Fibroblast of the aortic adventitia (primary cell): ENCODE measurements at regions not wholly inside any gene's neighbourhood (a gene's known extent, or its start where the extent isn't known, plus 50 kb on each side); places are given as distances from the start of the nearest gene placed in this dataset.

Experiments used
- DNase-seq: peaks from one replicate; pipeline ENCODE4 v3.0.0-alpha.2; 2010; ENCODE audit warnings: low read depth
- H3K4me3 ChIP-seq: 2 replicates; pipeline ENCODE4 v1.5.1; 2011; ENCODE audit warnings: low read depth, mild to moderate bottlenecking, control low read depth, low read length, moderate library complexity
- TF ChIP-seq, protein P1 (sequence below): IDR thresholded peaks from 2 replicates; pipeline ENCODE4 v1.5.1; 2011; ENCODE audit warnings: mild to moderate bottlenecking, low read length, control low read depth, inconsistent platforms; ENCODE audit not compliant: insufficient read depth

DNA sequence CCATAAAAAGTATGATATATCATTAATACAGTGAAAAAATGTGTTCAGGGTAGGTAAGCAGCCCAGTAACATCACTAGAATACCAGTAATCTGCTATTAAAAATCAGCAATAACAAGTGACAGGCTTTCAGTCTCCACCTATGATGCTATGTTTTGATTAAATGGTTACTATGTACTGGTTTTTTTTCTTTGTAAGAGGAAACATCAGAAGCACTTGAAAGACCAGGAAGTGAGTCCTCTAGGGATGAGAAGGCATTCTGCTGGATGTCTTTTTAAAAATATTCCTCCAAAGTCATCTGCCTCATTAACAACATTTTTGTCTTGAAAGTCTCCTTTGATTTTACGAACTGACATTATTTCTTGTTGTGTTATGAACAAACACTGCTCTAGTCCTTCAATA is 136.0 kb upstream of the FAM98A start:
- DNase-seq, result no peak
- TF ChIP-seq, protein P1, sequence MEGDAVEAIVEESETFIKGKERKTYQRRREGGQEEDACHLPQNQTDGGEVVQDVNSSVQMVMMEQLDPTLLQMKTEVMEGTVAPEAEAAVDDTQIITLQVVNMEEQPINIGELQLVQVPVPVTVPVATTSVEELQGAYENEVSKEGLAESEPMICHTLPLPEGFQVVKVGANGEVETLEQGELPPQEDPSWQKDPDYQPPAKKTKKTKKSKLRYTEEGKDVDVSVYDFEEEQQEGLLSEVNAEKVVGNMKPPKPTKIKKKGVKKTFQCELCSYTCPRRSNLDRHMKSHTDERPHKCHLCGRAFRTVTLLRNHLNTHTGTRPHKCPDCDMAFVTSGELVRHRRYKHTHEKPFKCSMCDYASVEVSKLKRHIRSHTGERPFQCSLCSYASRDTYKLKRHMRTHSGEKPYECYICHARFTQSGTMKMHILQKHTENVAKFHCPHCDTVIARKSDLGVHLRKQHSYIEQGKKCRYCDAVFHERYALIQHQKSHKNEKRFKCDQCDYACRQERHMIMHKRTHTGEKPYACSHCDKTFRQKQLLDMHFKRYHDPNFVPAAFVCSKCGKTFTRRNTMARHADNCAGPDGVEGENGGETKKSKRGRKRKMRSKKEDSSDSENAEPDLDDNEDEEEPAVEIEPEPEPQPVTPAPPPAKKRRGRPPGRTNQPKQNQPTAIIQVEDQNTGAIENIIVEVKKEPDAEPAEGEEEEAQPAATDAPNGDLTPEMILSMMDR, result no peak
- no peak overlapping the region for H3K4me3 ChIP-seq

DNA sequence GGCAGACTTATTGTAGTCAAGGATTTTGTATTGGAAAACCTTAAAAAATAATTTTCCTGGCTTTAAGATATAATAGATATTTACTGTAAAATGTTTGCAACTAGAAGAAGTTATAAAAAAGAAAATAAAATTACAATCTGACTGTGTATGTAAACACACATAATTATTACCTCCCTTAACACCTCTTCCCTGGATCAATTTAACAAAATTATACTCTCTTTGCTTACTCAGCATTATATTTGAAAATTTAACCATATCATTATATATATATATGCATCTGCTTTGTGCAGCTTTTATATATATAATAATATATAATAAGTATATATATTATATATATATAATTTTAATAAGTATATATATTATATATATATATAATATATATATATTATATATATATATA is 131.7 kb upstream of the FAM98A start:
- TF ChIP-seq, protein P1, result no peak
- DNase-seq, result no peak

DNA sequence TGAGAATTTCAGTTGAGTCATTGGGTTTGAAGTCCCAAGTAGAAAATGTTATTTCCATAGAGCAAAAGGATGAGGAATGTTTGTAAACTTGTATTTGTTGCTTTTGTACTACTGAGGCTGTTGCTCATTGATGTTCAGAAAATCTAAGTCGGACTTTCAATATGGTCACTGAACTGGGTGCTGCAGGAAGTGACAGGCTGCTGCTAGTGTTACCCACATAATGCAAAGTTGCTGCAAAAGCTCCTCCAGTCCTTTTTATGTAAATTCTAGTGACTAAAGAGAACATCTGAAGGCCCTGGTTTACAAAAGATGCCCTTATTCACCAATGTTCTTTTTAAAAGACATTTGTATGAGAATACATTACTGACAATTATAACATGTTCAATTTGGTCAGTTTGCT is 131.1 kb upstream of the FAM98A start:
- TF ChIP-seq, protein P1, result no peak
- H3K4me3 ChIP-seq, result no peak overlapping the region
- DNase-seq, result no peak

More for the DNA sequence above, 131.7 kb upstream of the FAM98A start:
- H3K4me3 ChIP-seq, result no peak overlapping the region

DNA sequence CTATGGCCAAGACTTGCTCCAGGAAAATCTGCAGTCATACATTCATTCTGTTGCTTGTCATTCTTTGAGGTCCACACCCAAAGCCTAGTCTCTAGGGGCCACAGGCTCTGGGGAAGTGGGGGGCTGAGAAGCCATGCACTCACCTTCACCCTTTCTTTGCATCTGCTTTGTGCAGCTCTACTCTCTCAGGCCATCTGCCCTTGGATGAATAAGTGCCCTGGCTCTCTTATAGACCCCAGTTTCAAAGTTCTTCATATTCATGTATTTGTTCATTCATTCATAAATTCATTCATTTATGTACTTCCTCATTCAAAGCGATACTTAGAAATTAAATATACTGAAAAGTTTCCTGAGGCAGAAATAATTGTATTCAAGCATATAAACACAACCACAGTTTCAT is 130.3 kb upstream of the FAM98A start:
- DNase-seq, result no peak
- TF ChIP-seq, protein P1, result no peak
- no peak overlapping the region for H3K4me3 ChIP-seq

DNA sequence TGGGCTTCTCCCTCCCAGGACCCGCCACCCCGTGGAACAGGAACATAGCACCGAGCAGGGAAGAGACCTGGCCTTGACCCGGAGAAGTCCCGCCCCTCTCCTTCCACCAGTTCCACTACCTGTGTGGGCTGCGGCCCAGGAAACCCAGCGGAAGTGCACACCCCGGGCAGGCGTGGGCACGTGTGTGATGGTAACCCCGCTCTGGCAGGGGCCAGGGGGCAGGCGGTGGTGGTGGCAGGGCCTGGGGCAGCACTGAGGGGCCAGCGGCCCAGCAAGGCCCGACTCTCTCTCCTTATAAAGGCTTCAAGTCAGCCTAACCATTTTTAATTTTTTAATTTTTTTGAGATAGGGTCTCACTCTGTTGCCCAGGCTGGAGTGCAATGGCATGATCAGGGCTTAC is 129.0 kb upstream of the FAM98A start:
- no peak overlapping the region for H3K4me3 ChIP-seq
- DNase-seq, result no peak
- TF ChIP-seq, protein P1, result no peak

DNA sequence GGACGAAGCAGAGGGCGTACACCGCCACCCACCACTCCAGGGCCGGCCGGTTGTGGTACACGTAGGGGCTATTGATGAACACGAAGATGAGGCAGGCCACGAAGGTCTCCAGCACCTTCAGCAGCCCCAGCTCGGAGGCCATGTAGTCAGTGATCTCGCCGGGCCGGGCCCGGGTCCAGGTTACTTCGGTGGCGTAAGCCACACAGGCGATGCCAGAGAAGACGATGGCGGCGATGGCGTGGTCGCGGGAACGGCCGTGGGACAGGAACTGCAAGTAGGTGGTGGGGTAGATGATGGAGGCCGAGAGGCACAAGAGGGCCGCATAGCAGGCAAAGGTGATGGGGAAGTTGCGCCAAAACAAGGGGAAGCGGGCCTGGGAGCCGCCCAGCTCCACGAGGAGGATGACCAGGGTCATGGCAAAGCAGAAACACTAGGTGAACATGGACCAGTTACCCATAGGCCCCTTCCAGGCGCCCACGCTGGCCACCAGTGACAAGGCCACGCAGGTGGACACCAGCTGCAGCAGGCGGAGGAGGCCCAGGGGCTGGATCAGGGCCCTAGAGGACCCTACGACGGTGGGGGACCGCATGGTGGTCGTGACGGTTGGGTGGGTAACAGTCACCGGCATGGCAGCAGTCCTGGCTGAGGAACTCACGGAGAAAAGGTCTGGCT is 128.4 kb upstream of the FAM98A start:
- no peak overlapping the region for H3K4me3 ChIP-seq
- DNase-seq, result no peak
- TF ChIP-seq, protein P1, result no peak

DNA sequence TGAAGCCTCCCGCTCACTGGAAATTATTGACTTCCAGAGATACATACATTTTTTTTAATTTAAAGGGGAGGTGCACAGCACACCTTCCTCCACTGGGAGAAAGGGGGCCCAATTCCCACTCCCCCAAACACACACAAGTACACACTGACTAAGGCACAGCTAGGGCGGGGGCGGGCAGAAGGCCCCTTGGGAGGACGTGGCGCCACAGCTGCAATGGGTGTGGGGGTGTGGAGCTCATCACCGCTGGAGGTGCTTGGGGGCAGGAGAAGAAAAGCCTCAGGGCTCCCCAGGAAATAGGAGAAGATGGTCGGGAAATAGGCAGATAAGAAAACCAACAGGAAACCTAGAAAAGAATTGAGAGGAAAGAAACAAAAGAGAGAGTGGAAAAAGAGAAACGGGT is 127.3 kb upstream of the FAM98A start:
- no peak for DNase-seq
- H3K4me3 ChIP-seq, result no peak overlapping the region
- TF ChIP-seq, protein P1, result no peak
